ENCODE measurements at regions not wholly inside any gene's neighbourhood (a gene's known extent, or its start where the extent isn't known, plus 50 kb on each side); places are given as distances from the start of the nearest gene placed in this dataset.
"Not testable (repeated sequence)": the region's sequence is repeated elsewhere in the genome, so short reads cannot be mapped to it uniquely, and the experiment has no call there.

DNA sequence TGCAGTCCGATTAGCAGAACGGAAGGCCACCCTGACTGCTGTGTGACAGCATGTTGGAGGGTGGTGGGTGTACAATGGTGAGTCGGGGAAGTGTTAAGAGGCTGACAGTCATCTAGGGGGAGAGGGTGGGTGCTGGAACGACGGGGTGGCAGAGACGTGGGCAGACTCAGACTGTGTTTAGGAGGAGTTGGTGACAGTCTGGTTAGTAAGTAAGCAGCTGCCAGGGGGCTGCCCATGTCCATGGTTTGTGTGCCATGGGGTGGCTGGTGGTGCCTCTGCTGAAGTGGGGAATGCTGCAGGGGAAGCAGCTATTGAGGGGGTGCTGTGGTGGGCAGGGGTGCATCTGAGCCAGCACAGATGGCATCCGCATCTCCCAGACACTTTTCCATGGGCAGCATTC lies 51.3 kb upstream of the BOD1 start:
- no peak for DNase-seq (ENCODE audit: extremely low read depth in 1 of 11, low read depth in 9 of 11, low spot score in 4 of 11)

DNA sequence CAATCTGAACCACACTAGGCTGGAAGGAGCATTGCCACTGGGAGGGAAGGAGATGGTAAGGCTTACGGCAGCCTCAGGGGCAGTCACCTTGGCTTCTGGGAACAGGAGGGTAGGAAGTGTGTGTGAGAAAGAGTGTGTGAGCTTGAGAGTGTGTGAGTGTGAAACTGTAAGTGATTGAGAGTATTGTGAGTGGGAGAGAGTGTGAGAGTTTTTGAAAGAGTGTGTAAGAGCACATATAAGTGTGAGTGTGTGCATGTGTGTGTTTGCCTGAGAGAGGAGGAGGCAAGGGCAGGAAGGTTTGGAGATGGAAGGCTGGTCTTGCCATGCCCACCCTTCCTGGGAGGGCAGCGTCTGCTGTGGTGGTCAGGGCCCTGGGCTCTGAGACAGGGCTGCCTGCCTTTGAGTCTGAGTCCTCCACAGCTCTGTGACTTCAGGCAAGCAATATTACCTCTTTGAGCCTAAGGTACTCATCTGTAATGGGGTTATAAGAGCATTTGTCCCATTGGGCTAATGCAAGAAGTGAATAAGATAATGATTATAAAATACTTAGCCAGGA lies 51.9 kb upstream of the BOD1 start:
- DNase-seq (ENCODE audit: extremely low read depth in 1 of 11, low read depth in 9 of 11, low spot score in 4 of 11), result no peak

DNA sequence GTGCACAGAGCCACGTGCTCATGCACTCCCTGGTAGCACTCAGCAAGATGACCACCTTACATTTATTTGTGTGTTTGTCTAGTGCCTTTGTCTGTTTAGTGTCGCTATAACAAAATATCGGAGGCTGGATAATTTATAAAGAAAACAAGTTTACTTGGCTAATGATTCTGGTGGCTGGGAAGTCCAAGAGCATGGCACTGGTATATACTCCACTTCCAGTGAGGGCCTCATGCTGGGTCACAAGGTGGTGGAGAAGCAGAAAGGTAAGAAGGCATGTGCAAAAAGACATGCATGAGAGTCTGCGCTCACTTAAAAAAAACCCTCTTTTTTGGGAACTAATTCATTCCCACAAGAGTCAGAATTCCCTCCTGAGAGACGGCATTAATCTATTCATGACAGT lies 52.5 kb upstream of the BOD1 start:
- DNase-seq (ENCODE audit: extremely low read depth in 1 of 11, low read depth in 9 of 11, low spot score in 4 of 11), result no peak

DNA sequence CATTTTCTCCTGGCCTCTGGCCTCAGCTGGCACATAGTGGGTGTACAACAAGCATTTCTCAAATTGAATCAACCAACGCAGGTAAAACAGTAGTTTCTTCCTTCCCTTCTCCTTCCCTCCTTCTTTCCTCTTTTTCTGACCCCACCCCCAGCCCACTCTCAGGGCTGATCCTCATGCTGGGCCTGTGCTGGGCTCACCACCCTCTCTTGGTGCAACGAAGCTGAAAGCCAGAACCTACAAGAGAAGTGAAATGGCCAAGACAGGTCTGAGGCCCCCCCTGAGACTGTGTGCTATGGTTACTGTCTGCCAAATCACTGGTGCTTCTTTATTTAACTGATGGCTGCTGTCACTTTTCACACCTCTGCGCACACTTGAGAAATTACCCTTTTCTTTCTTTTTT lies 53.0 kb upstream of the BOD1 start:
- no peak for DNase-seq (ENCODE audit: extremely low read depth in 1 of 11, low read depth in 9 of 11, low spot score in 4 of 11)

DNA sequence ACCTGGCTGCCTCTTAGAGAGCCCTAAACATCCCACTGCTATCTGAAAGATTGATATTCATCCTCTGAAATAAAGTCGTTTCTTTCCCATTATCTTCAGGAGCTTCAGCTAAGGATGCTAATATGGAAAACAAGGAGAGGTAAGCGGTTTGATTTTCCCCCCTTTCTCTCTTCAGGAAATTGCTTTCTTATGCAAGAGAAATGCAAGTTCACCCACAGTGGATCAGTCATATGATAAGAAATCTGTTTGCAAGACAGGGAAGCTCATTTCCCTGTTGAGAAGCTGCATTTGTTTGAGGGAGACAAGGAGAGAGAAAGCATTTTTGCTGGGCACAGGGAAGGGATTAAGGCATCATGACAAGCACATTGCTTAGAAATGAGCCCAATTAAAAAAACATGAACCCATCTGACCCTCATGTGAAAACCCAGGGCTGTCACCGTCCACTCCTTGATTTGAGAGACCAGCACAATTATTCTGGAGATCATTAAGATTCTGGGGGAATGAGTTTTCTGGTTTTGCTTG lies 53.7 kb upstream of the BOD1 start:
- DNase-seq (ENCODE audit: extremely low read depth in 1 of 11, low read depth in 9 of 11, low spot score in 4 of 11), result no peak

DNA sequence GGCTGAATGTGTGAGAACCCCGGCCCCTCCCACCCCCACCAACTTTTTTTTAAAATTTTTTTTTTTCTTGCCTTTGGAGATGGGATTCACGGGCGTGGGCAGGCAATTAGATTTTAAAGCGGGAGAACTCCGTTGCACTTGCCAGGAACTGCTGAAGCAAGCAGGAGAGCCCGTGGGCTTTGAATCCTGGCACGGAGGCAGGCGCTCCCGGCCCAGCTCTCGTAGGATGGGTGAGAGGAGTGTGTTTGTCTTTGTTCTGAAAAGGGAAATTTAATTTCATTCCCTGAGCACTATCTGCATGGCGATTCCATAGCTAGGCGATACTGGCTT lies 54.3 kb upstream of the BOD1 start:
- DNase-seq (ENCODE audit: extremely low read depth in 1 of 11, low read depth in 9 of 11, low spot score in 4 of 11), result no peak

DNA sequence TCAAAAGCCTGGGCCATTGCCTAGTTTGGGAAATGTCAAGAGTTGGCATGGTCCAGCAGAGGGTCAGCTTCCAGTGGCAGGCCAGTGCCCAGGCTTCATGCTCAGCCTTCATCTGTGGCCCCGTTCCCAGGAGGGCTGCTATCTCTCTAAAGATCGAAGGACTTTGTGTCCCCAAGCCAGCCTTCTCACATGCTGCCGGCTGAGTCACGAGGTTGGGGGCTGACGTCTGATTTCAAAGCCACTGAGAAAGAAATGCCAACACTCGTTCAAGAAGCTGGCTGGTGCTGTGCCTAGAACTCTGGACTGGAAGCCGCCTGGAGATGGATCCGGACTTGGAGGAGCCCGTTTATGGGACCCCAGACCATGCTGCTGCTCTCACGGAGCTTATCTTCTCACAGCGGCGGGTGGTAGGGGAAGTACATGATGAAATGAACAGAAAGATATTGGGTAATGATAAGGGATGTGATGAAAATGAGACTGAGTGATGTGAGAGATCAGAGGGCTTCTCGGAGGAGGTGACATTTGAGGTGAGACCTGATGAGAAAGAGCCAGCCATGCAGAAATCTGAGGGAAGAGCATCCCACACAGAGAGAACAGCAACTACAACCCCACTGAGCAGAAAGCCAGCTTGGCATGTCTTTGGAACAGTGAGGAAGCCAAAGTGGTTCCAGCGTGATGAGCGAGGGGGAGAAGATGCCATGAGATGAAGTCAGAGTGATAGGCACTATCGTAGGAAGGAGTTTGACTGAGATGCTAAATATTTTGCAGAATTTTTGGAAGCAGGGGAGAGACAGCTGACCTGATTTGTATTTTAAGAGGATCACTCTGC lies 54.9 kb upstream of the BOD1 start:
- DNase-seq (ENCODE audit: extremely low read depth in 1 of 11, low read depth in 9 of 11, low spot score in 4 of 11), result no peak

DNA sequence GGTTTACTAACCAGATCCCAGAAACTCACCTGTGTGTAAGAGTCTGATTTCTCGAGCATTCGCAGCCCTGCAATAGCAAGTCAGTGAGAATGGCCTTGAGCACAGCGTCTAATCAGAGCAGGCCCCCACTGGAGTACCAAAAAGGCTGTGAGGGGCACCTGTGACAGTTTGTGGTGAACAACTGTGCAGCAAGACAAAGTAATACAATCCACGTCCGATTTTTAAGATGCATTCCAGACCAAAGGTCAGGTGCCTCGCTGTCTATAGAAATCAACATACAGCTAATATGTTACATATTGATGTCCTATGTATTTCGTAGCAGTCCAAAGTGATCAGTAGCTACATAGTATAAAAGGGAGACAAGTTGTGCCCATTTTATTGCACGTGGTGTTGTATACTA lies 55.7 kb upstream of the BOD1 start:
- DNase-seq (ENCODE audit: extremely low read depth in 1 of 11, low read depth in 9 of 11, low spot score in 4 of 11), result no peak

DNA sequence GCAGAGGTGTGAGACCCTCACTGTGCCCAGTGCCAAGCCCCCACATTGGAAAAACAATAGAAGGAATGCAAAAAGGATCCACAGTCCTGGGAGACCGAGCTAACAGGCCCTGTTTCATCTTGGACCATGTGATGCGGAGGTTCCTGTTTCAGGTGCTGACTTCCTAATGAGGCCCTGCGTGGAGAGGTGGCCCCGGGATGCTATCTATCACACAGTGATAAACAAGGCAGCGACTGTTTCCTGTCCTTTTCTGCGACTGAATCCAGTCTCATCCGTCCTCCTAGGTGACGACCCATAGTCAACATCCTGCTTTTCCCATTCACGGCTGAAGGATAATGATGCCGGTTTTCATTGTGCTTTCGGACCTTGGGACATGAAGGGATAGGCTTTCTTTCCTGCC lies 56.4 kb upstream of the BOD1 start:
- no peak for DNase-seq (ENCODE audit: extremely low read depth in 1 of 11, low read depth in 9 of 11, low spot score in 4 of 11)

DNA sequence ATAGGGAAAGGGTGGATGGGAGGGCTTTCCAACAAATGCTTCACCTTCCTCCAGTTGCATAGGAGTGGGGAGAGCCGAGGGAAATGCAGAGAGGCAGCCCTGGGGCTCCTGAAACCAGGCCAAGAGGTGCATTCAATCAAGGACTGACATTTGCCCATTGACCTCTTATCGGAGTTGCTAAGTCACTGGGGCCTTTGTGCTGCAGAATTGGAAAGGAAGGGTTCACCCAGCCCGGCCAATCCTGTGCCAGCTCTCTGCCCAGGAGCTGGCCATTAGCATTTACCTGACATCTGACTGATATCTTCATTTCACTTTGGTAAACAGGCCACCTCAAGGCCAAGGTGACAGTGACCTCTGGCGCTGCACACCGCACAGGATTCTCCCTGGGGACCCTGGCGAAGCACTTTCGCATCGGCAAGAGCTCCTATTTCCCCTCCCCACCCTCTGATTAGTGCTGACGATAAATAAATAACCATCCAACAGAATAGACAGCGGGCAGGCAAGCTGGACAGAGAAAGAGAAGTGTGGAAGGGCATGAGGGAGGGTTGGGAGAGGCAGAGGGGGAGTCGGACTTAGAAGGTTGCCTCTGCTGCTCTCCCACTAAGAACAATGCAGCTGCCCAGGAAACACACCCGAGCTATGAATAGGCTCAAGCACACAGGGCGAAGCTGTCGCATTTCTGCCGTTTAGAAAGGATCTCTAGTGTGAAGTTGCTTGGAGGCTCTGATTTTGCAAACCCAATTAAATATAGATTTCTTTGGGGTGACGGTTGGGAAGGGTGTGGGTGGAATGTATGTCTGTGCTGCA lies 57.0 kb upstream of the BOD1 start:
- no peak for DNase-seq (ENCODE audit: extremely low read depth in 1 of 11, low read depth in 9 of 11, low spot score in 4 of 11)

DNA sequence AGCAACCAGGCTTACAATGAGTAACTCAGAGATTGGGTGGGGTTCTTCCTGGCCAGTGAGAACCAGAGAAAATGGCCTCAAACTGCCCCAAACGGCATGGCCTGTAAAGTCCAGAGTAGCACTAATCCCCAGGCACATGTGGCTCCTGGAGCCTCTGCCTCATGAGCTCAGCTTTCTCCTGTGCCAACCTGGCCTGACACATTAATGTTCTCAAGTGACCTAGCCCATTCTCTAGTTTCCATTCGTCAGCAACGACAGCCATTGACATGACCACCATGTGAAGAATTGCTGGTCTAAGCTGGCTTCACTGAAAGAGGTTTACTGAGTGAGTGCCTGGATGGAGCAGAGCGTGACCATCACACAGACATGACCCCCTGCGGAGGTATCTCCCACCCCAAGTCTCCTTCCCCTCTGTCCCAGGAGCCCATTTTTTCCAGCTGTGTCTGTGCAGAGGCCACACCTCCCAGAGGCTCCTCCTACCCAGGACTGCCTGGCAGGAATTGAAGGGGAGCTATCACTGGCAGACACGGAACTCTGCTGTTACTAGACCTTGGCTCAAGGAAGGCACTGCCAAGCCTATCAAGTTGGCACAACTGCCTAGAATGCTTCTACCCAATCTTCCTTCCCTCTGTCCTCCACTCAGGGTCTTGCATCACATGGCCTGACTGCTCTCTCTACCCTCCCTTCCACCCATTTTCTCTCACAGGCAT lies 59.0 kb upstream of the BOD1 start:
- DNase-seq (ENCODE audit: extremely low read depth in 1 of 11, low read depth in 9 of 11, low spot score in 4 of 11), result no peak

DNA sequence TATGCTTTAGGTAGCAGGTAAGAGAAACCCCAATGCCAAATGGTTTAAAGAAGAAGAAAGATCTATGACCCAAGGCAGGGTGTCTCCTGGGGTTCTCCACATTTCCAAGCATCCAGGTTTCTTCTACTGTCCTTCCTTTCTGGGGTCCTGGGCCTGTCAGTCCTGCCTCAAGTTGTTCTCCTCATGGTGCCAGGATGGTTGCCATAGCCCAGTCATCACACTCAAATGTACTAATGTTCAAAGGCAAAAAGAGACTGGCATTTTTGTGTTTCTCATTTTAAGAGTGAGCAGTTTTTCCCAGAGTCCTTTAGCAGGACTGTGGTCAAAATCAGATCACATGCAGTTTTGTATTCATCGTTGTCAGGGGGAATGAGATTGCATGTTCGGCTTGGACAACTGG lies 59.9 kb upstream of the BOD1 start:
- no peak for DNase-seq (ENCODE audit: extremely low read depth in 1 of 11, low read depth in 9 of 11, low spot score in 4 of 11)

DNA sequence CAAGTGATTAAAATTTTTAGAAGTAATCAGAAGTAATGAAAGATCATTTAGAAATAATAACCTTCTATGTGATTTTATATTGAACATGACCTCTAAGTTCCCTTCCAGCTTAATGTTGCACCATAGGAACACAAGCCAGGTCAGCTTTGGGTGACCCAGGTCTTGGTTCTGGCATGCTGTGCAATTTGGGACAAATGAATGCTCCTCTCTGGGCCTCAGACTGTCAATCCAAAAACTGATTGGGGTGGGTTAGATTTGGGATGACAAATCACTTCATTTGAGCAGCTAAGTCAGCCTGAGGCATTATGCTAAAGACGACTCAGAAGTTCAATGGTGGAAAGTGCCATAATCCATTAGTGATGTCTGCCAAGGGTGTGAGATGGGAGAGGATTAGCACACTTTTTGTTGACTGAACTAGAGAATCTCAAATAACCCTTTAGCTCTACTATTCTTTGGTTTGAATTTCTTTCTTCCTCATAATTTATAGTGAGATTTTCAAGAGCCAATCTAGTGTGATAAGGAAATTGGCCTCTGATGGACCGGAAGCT lies 60.7 kb upstream of the BOD1 start:
- DNase-seq (ENCODE audit: extremely low read depth in 1 of 11, low read depth in 9 of 11, low spot score in 4 of 11), result no peak

DNA sequence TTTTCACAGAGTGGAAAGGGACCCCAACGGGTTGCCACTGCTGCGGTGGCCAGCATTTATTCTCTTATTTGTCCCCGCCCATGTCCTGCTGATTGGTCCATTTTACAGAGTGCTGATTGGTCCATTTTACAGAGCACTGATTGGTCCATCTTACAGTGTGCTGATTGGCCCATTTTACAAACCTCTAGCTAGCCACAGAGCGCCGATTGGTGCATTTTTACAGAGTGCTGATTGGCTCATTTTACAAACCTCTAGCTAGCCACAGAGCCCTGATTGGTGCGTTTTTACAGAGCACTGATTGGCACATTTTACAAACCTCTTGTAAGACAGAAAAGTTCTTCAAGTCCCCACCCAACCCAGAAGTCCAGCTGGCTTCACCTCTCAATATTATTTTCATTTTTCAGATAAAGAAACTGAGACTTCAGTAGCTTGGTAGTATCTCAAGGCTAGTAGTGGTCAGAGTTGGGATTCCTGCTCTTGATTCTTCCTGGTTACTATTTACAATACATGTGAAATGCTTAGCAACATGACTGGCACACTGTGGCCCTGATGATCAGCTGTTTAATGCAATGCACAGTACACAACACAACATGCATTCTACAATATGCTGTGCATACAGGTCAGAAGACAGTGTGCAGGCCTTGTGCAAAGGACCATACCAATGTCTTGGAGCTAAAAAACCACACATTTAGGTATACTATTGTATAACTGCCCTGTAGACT lies 63.6 kb upstream of the BOD1 start:
- no peak for DNase-seq (ENCODE audit: extremely low read depth in 1 of 11, low read depth in 9 of 11, low spot score in 4 of 11)

DNA sequence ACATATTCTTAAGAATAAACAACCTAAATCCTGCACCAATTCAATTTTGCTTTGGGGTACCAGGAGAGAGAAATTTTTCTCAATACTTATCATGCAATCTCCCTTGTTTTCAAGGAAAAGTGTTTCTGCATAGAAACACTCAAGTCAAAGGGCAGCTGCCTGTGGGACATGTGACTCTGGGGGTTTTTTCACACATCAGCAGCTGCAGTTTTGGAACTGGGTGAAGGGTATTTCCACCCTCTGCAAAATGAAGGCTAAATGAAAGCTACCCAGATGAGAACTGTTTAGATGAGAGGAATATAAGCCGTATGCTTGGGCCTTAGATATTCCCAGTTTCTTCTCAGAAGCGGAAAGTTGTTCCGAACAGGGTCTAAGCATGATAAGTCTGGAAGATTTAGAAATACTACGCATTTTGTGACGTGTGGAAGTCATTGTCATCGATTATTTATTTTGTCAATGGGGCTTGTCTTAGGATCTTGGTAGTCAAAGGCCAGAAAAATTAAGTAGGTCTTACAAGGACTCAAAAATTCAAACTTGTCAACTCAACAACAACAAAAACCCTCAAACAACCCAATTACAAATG lies 64.3 kb upstream of the BOD1 start:
- DNase-seq (ENCODE audit: extremely low read depth in 1 of 11, low read depth in 9 of 11, low spot score in 4 of 11), result no peak

DNA sequence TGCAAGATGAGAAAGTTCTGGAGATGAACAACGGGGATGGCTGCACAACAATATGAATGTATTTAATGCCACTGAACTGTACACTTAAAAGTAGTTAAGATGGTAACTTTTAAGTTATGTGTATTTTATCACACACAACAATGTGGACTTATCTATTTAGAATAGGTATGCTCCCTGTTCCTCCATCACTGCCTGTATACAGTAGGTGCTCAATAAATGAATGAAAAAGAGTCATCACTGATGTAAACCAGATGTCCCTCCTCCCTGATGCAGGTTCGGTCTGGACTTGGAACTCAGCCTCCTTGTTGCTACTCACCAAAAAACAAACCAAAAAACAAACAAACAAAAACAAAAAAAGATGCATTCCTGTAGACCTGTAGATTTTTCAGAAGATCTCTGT lies 65.9 kb upstream of the BOD1 start:
- no peak for DNase-seq (ENCODE audit: extremely low read depth in 1 of 11, low read depth in 9 of 11, low spot score in 4 of 11)

DNA sequence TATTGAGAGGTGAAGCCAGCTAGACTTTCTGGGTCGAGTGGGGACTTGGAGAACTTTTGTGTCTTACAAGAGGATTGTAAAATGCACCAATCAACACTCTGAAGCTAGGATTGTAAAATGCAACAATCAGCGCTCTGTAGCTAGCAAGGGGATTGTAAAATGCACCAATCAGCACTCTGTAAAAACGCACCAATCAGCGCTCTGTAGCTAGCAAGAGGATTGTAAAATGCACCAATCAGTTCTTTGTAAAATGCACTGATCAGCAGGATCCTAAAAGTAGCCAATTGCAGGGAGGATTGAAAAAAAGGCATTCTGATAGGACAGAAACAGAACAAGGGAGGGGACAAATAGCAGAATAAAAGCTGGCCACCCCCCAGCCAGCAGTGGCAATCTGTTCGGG lies 68.1 kb upstream of the BOD1 start:
- DNase-seq (ENCODE audit: extremely low read depth in 1 of 11, low read depth in 9 of 11, low spot score in 4 of 11), result not testable (repeated sequence)

DNA sequence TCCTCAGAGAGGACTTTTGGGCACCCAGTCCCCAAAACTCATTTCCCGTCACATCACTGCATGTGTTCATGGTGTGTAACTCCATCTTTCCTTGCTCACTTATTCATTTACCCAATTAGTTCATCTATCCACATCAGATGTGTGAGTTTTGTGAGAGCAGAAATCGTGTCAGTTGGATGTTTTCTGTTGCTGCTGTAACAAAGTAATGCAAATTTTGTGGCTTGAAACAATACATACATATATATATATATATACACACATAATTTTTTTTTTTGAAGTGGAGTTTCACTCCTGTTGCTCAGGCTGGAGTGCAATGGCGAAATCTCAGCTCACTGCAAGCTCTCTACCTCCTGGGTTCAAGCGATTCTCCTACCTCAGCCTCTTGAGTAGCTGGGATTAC lies 70.5 kb upstream of the BOD1 start:
- no peak for DNase-seq (ENCODE audit: extremely low read depth in 1 of 11, low read depth in 9 of 11, low spot score in 4 of 11)
